Loucy (cell line): ENCODE measurements at regions not wholly inside any gene's neighbourhood (a gene's known extent, or its start where the extent isn't known, plus 50 kb on each side); places are given as distances from the start of the nearest gene placed in this dataset.

ENCODE experiments used
- H2AFZ ChIP-seq: fragments of 200-600 bp; sonication (generic); 2 replicates; pipeline ENCODE4 v1.6.0; 2016; ENCODE audit warnings: antibody characterized with exemption, mild to moderate bottlenecking, low read length, moderate library complexity
- H3F3A ChIP-seq: fragments of 200-600 bp; 2 replicates; pipeline ENCODE4 v1.6.0; 2016; ENCODE audit warnings: antibody characterized with exemption, low read depth, mild to moderate bottlenecking
- H3K27me3 ChIP-seq: fragments of 200-600 bp; sonication (generic); 2 replicates; pipeline ENCODE4 v1.6.1; 2014; ENCODE audit warnings: low read length, mild to moderate bottlenecking; ENCODE audit not compliant: insufficient read depth, poor library complexity, severe bottlenecking
- H3K36me3 ChIP-seq: fragments of 200-600 bp; sonication (generic); 2 replicates; pipeline ENCODE4 v1.6.1; 2016; ENCODE audit warnings: low read length; ENCODE audit not compliant: insufficient read depth
- H3K4me1 ChIP-seq: fragments of 200-600 bp; sonication (generic); 2 replicates; pipeline ENCODE4 v1.5.1; 2014; ENCODE audit warnings: low read length, mild to moderate bottlenecking; ENCODE audit not compliant: insufficient read depth, poor library complexity, severe bottlenecking
- H3K4me2 ChIP-seq: fragments of 200-600 bp; sonication (generic); 2 replicates; pipeline ENCODE4 v1.6.0; 2014; ENCODE audit warnings: antibody characterized with exemption, low read length, low read depth, mild to moderate bottlenecking; ENCODE audit not compliant: poor library complexity, severe bottlenecking
- H3K4me3 ChIP-seq: fragments of 200-600 bp; sonication (generic); 2 replicates; pipeline ENCODE4 v1.5.1; 2014; ENCODE audit warnings: low read length, mild to moderate bottlenecking, mixed read lengths; ENCODE audit not compliant: poor library complexity, severe bottlenecking
- H3K79me2 ChIP-seq: fragments of 200-600 bp; sonication (generic); 2 replicates; pipeline ENCODE4 v1.6.1; 2014; ENCODE audit warnings: low read length; ENCODE audit not compliant: insufficient read depth
- H3K9ac ChIP-seq: fragments of 200-600 bp; sonication (generic); 2 replicates; pipeline ENCODE4 v1.6.0; 2014; ENCODE audit warnings: mild to moderate bottlenecking, low read depth, low read length, moderate library complexity; ENCODE audit not compliant: poor library complexity, severe bottlenecking
- H3K9me2 ChIP-seq: fragments of 200-600 bp; sonication (generic); replicated peaks from 2 replicates; pipeline ENCODE4 v1.6.1; 2016; ENCODE audit warnings: low read depth, low read length, mixed read lengths
- H3K9me3 ChIP-seq: fragments of 200-600 bp; sonication (generic); 2 replicates; pipeline ENCODE4 v1.6.1; 2014; ENCODE audit warnings: mild to moderate bottlenecking, antibody characterized with exemption, low read length, low read depth; ENCODE audit not compliant: insufficient read depth
- H4K20me1 ChIP-seq: fragments of 200-600 bp; sonication (generic); 2 replicates; pipeline ENCODE4 v1.6.0; 2014; ENCODE audit warnings: antibody characterized with exemption, low read length, mild to moderate bottlenecking; ENCODE audit not compliant: insufficient read depth, poor library complexity, severe bottlenecking
- EZH2phosphoT487 ChIP-seq: fragments of 200-600 bp; IDR thresholded peaks from 2 replicates; pipeline ENCODE4 v1.6.1; 2018; ENCODE audit warnings: antibody characterized with exemption, mild to moderate bottlenecking, moderate library complexity, borderline replicate concordance
- TF ChIP-seq, protein P1 (sequence below): fragments of 200-600 bp; sonication (generic); conservative IDR thresholded peaks from 2 replicates; pipeline ENCODE4 v1.5.1; 2014; ENCODE audit warnings: mild to moderate bottlenecking, antibody characterized with exemption, low read length

DNA sequence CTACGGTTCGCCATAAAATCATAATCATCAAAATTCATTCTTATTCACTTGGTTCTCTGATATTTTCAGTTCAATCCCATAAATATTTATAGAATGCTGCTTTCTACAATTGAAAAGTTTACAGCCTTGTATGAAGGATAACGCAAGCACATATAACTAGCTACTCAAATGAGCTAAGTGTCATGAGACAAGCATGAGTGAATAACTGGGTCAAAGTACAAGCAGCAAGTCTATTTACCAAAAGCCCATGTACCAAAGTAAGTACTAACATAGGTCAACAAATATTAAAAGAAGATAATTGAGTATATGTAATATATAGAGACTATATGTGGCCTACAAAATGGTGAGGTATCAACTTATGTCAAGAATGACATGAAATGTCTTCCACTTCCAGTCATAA lies 596.6 kb downstream of the GBE1 start:
- no peaks in the 10 kb centered on the region for H3K9me3 ChIP-seq
- H3K4me3 ChIP-seq: no peak overlapping the region
- no peaks in the 10 kb centered on the region for H3K36me3 ChIP-seq
- no peaks in the 10 kb centered on the region for H3F3A ChIP-seq
- no peaks in the 10 kb centered on the region for H3K9me2 ChIP-seq
- no peaks in the 10 kb centered on the region for H3K4me1 ChIP-seq
- no peaks in the 10 kb centered on the region for H3K27me3 ChIP-seq
- H3K4me2 ChIP-seq: no peak overlapping the region
- H3K9ac ChIP-seq: no peak overlapping the region
- no peaks in the 10 kb centered on the region for H3K79me2 ChIP-seq
- TF ChIP-seq, protein P1, sequence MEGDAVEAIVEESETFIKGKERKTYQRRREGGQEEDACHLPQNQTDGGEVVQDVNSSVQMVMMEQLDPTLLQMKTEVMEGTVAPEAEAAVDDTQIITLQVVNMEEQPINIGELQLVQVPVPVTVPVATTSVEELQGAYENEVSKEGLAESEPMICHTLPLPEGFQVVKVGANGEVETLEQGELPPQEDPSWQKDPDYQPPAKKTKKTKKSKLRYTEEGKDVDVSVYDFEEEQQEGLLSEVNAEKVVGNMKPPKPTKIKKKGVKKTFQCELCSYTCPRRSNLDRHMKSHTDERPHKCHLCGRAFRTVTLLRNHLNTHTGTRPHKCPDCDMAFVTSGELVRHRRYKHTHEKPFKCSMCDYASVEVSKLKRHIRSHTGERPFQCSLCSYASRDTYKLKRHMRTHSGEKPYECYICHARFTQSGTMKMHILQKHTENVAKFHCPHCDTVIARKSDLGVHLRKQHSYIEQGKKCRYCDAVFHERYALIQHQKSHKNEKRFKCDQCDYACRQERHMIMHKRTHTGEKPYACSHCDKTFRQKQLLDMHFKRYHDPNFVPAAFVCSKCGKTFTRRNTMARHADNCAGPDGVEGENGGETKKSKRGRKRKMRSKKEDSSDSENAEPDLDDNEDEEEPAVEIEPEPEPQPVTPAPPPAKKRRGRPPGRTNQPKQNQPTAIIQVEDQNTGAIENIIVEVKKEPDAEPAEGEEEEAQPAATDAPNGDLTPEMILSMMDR: no peak
- no peak for TF ChIP-seq EZH2phosphoT487
- no peaks in the 10 kb centered on the region for H4K20me1 ChIP-seq
- no peak overlapping the region for H2AFZ ChIP-seq

DNA sequence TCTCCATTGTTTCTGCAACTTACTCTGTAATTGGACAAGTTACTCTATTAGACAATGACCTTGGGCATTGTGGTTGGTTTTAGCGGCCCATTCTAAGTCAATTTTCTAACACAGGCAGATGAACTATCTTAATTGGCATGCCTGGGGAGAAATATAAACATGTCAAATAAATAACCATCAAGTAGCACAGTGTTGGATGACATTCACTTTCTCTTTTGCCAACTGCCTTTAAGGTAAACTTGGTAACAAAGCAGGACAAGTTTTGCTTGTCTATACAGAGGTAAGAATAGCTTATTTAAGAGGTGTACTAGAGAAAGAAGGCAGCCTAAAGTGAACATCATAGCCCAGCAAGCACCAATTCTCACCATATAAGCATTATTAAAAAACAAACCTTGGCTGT lies 599.6 kb downstream of the GBE1 start:
- Histone ChIP-seq H3K9me2 (no peaks in the 10 kb centered on the region), H3K79me2 (no peaks in the 10 kb centered on the region), H3K4me2 (no peak overlapping the region)

DNA sequence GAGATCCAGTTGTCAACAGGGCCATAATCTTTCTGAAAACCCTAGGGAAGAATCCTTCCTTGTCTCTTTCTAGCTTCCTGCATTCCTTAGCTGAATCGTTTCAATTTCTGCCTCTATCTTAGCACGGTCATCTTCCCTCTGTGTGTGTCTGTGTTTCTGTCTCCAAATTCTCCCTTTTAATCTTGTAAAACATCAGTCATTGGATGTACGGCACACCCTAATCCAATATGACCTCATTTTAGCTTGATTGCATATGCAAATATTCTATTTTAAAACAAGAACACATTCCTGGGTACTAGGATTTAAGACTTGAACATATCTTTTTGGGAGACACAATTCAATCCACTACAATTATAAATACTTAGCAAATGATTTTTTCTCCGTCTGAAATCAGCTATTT lies 600.3 kb downstream of the GBE1 start:
- H3F3A ChIP-seq: no peaks in the 10 kb centered on the region
- H4K20me1 ChIP-seq: no peaks in the 10 kb centered on the region
- H2AFZ ChIP-seq: no peak overlapping the region
- no peak for TF ChIP-seq EZH2phosphoT487
- TF ChIP-seq, protein P1: no peak
- no peaks in the 10 kb centered on the region for H3K79me2 ChIP-seq
- no peak overlapping the region for H3K4me3 ChIP-seq
- no peaks in the 10 kb centered on the region for H3K9me2 ChIP-seq
- no peaks in the 10 kb centered on the region for H3K4me1 ChIP-seq
- no peak overlapping the region for H3K4me2 ChIP-seq
- no peaks in the 10 kb centered on the region for H3K36me3 ChIP-seq
- no peak overlapping the region for H3K9ac ChIP-seq
- H3K9me3 ChIP-seq: no peaks in the 10 kb centered on the region
- no peaks in the 10 kb centered on the region for H3K27me3 ChIP-seq

More for the DNA sequence above, 599.6 kb downstream of the GBE1 start:
- Histone ChIP-seq H3K9ac (no peak overlapping the region), H3K36me3 (no peaks in the 10 kb centered on the region), H3K9me3 (no peaks in the 10 kb centered on the region), H3K27me3 (no peaks in the 10 kb centered on the region), H4K20me1 (no peaks in the 10 kb centered on the region), H2AFZ (no peak overlapping the region), H3F3A (no peaks in the 10 kb centered on the region), H3K4me1 (no peaks in the 10 kb centered on the region), H3K4me3 (no peak overlapping the region)
- TF ChIP-seq, protein P1: no peak
- no peak for TF ChIP-seq EZH2phosphoT487
